H1 (cell line): ENCODE measurements at regions not wholly inside any gene's neighbourhood (a gene's known extent, or its start where the extent isn't known, plus 50 kb on each side); places are given as distances from the start of the nearest gene placed in this dataset.

Source experiments
- POLR2A ChIP-seq, 2 experiments: IDR thresholded peaks; 1 replicate in 1 of 2; 2 replicates in 1 of 2; pipeline ENCODE4 v1.6.1; 2011; ENCODE audit warnings: low read depth in 2 of 2, low read length in 2 of 2, mild to moderate bottlenecking in 2 of 2; ENCODE audit errors: control extremely low read depth in 1 of 2
- TF ChIP-seq, protein P1 (sequence below), 3 experiments: IDR thresholded peaks; 1 replicate in 2 of 3; 2 replicates in 1 of 3; pipeline versions ENCODE4 v1.5.1 to v1.6.1; 2011; ENCODE audit warnings: low read length in 3 of 3, mild to moderate bottlenecking in 3 of 3, inconsistent platforms in 2 of 3, low read depth in 1 of 3, moderate library complexity in 1 of 3; ENCODE audit not compliant: insufficient read depth in 1 of 3; ENCODE audit errors: control extremely low read depth in 1 of 3

GRCh38 chr17:69716556-69716955 is 302.1 kb downstream of the MAP2K6 start:
- TF ChIP-seq, protein P1, sequence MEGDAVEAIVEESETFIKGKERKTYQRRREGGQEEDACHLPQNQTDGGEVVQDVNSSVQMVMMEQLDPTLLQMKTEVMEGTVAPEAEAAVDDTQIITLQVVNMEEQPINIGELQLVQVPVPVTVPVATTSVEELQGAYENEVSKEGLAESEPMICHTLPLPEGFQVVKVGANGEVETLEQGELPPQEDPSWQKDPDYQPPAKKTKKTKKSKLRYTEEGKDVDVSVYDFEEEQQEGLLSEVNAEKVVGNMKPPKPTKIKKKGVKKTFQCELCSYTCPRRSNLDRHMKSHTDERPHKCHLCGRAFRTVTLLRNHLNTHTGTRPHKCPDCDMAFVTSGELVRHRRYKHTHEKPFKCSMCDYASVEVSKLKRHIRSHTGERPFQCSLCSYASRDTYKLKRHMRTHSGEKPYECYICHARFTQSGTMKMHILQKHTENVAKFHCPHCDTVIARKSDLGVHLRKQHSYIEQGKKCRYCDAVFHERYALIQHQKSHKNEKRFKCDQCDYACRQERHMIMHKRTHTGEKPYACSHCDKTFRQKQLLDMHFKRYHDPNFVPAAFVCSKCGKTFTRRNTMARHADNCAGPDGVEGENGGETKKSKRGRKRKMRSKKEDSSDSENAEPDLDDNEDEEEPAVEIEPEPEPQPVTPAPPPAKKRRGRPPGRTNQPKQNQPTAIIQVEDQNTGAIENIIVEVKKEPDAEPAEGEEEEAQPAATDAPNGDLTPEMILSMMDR (IDR thresholded peaks at IDR 0.05; ENCODE audit: control extremely low read depth in 1 of 3, insufficient read depth in 1 of 3, low read depth in 1 of 3, low read length in 3 of 3) = no peak
- TF ChIP-seq POLR2A (IDR thresholded peaks at IDR 0.05; ENCODE audit: control extremely low read depth in 1 of 2, low read depth in 2 of 2, low read length in 2 of 2) = no peak
